HCT116 (cell line): ENCODE measurements at regions not wholly inside any gene's neighbourhood (a gene's known extent, or its start where the extent isn't known, plus 50 kb on each side); places are given as distances from the start of the nearest gene placed in this dataset.

Experiments used
- ATAC-seq: fragments of 200-7000 bp; cut with Tn5 transposase; 2 replicates; pipeline ENCODE4 v1.9.1; 2020; ENCODE audit warnings: mild to moderate bottlenecking, moderate library complexity
- BruUV-seq: library from RNA; stranded (reverse); fragments of 400-500 nt; replicated peaks from 2 replicates; lab custom pipeline; 2021; lab: Mats Ljungman, UMichigan
- CTCF ChIA-PET: fragments of 300-600 bp; sonication (Branson Sonifier 250); formaldehyde crosslinking; loops from one replicate; lab custom pipeline; 2021; ENCODE audit warnings: antibody characterized with exemption; lab: Charles Lee
- POLR2A ChIA-PET: fragments of 300-600, 350-600 bp; sonication (Branson Sonifier 250); formaldehyde crosslinking; loops from one replicate; lab custom pipeline; 2021; ENCODE audit warnings: antibody characterized with exemption; lab: Charles Lee
- RAD21 ChIA-PET, 2 experiments: fragments of 300-600 bp; sonication (Branson Sonifier 250); formaldehyde crosslinking; loops; one replicate each; lab custom pipeline; 2023; ENCODE audit warnings: low total read pairs in 2 of 2; ENCODE audit not compliant: uncharacterized antibody in 2 of 2, unreplicated experiment in 2 of 2, low non-redundant PET in 1 of 2; lab: Charles Lee
- DNase-seq: peaks from one replicate; pipeline ENCODE4 v3.0.0-alpha.2; 2010; ENCODE audit warnings: low read depth, low spot score
- H2AFZ ChIP-seq: fragments of 200-600 bp; shearing (Covaris generic), sonication (generic); 2 replicates; pipeline ENCODE4 v1.6.1; 2017; ENCODE audit warnings: low read depth, mixed run types, mixed read lengths, antibody characterized with exemption, low read length; ENCODE audit not compliant: poor library complexity, severe bottlenecking
- H3K27ac ChIP-seq: 2 replicates; pipeline ENCODE4 v1.5.1; 2012; ENCODE audit warnings: low read depth, low read length
- H3K27me3 ChIP-seq: fragments of 200-600 bp; sonication (generic); 2 replicates; pipeline ENCODE4 v1.6.1; 2016; ENCODE audit warnings: mixed run types, low read length, mixed read lengths; ENCODE audit not compliant: insufficient read depth
- H3K36me3 ChIP-seq, 2 experiments: fragments of 200-500 bp in 1 of 2; fragments of 200-600 bp in 1 of 2; sonication (Bioruptor generic) in 1 of 2; sonication (generic) in 1 of 2; 2 replicates each; pipeline versions ENCODE4 v1.5.1 to v1.6.1; 2014 to 2016; ENCODE audit warnings: low read length in 2 of 2, inconsistent platforms in 1 of 2, mixed read lengths in 1 of 2, mixed run types in 1 of 2; ENCODE audit not compliant: insufficient read depth in 2 of 2, control insufficient read depth in 1 of 2
- H3K4me1 ChIP-seq, 2 experiments: fragments of 200-600 bp in 1 of 2; sonication (generic) in 1 of 2; 2 replicates each; pipeline versions ENCODE4 v1.5.1 to v1.6.1; 2012 to 2017; ENCODE audit warnings: low read length in 2 of 2, inconsistent platforms in 1 of 2, mild to moderate bottlenecking in 1 of 2, mixed read lengths in 1 of 2, mixed run types in 1 of 2, moderate library complexity in 1 of 2; ENCODE audit not compliant: insufficient read depth in 2 of 2, control insufficient read depth in 1 of 2
- H3K4me2 ChIP-seq: fragments of 200-600 bp; sonication (generic); 2 replicates; pipeline ENCODE4 v1.6.1; 2017; ENCODE audit warnings: mixed run types, low read length, mixed read lengths
- H3K4me3 ChIP-seq, 2 experiments: fragments of 200-600 bp in 1 of 2; sonication (generic) in 1 of 2; replicated peaks in 1 of 2; 2 replicates each; pipeline ENCODE4 v1.5.1; 2011 to 2016; ENCODE audit warnings: low read length in 2 of 2, control low read depth in 1 of 2, low read depth in 1 of 2, mild to moderate bottlenecking in 1 of 2, mixed read lengths in 1 of 2, mixed run types in 1 of 2
- H3K79me2 ChIP-seq: fragments of 200-600 bp; sonication (generic); 2 replicates; pipeline ENCODE4 v1.6.1; 2017; ENCODE audit warnings: mild to moderate bottlenecking, mixed run types, low read length, moderate library complexity, mixed read lengths; ENCODE audit not compliant: insufficient read depth
- H3K9ac ChIP-seq: fragments of 200-600 bp; sonication (generic); 2 replicates; pipeline ENCODE4 v1.6.1; 2016; ENCODE audit warnings: low read length, mixed read lengths
- H3K9me2 ChIP-seq: fragments of 200-600 bp; sonication (generic), shearing (Covaris generic); 2 replicates; pipeline ENCODE4 v1.6.1; 2017; ENCODE audit warnings: mixed run types, mild to moderate bottlenecking, moderate library complexity; ENCODE audit not compliant: insufficient read depth
- H3K9me3 ChIP-seq, 2 experiments: fragments of 200-500 bp in 1 of 2; fragments of 200-600 bp in 1 of 2; sonication (Bioruptor generic) in 1 of 2; sonication (generic) in 1 of 2; 2 replicates each; pipeline ENCODE4 v1.6.1; 2014 to 2017; ENCODE audit warnings: low read length in 2 of 2, mixed read lengths in 2 of 2, inconsistent platforms in 1 of 2, low read depth in 1 of 2, mild to moderate bottlenecking in 1 of 2, mixed run types in 1 of 2, moderate library complexity in 1 of 2; ENCODE audit not compliant: control insufficient read depth in 1 of 2, insufficient read depth in 1 of 2
- H4K20me1 ChIP-seq: fragments of 200-600 bp; sonication (generic), shearing (Covaris generic); 2 replicates; pipeline ENCODE4 v1.6.1; 2017; ENCODE audit warnings: mixed run types, mild to moderate bottlenecking, moderate library complexity; ENCODE audit not compliant: insufficient read depth
- ATF3 ChIP-seq: IDR thresholded peaks from 2 replicates; pipeline ENCODE4 v1.6.1; 2012
- CBX3 ChIP-seq: IDR thresholded peaks from 2 replicates; pipeline ENCODE4 v1.6.1; 2012; ENCODE audit warnings: low read depth
- CEBPB ChIP-seq: IDR thresholded peaks from 2 replicates; pipeline ENCODE4 v1.6.1; 2012; ENCODE audit warnings: low read depth
- CTCF ChIP-seq, 3 experiments: fragments of 200-600 bp in 1 of 3; sonication (generic) in 1 of 3; IDR thresholded peaks in 2 of 3; conservative IDR thresholded peaks in 1 of 3; 2 replicates each; pipeline ENCODE4 v1.5.1; 2012 to 2017; ENCODE audit warnings: low read depth in 2 of 3, low read length in 2 of 3, antibody characterized with exemption in 1 of 3, borderline replicate concordance in 1 of 3, control low read depth in 1 of 3, mild to moderate bottlenecking in 1 of 3, mixed read lengths in 1 of 3, mixed run types in 1 of 3, moderate library complexity in 1 of 3; ENCODE audit not compliant: insufficient read depth in 1 of 3
- ELF1 ChIP-seq: IDR thresholded peaks from 2 replicates; pipeline ENCODE4 v1.6.1; 2012; ENCODE audit warnings: low read depth, borderline replicate concordance
- EZH2 ChIP-seq: fragments of 200-600 bp; sonication (generic); IDR thresholded peaks from 2 replicates; pipeline ENCODE4 v1.6.1; 2017; ENCODE audit warnings: antibody characterized with exemption, mixed run types
- EZH2phosphoT487 ChIP-seq: fragments of 200-600 bp; IDR thresholded peaks from 2 replicates; pipeline ENCODE4 v1.6.1; 2018; ENCODE audit warnings: antibody characterized with exemption, borderline replicate concordance
- JUND ChIP-seq: IDR thresholded peaks from 2 replicates; pipeline ENCODE4 v1.6.1; 2012
- POLR2A ChIP-seq: IDR thresholded peaks from 2 replicates; pipeline ENCODE4 v1.7.0; 2011; ENCODE audit warnings: borderline replicate concordance; ENCODE audit not compliant: insufficient read depth, insufficient read length; ENCODE audit errors: extremely low read depth
- POLR2AphosphoS5 ChIP-seq: IDR thresholded peaks from 2 replicates; pipeline ENCODE4 v1.6.1; 2011; ENCODE audit warnings: mild to moderate bottlenecking, low read depth, low read length, moderate library complexity
- RAD21 ChIP-seq: IDR thresholded peaks from 2 replicates; pipeline ENCODE4 v1.6.1; 2012; ENCODE audit warnings: low read depth, mild to moderate bottlenecking
- SIN3A ChIP-seq: IDR thresholded peaks from 2 replicates; pipeline ENCODE4 v1.6.1; 2012; ENCODE audit warnings: low read depth
- SP1 ChIP-seq: IDR thresholded peaks from 2 replicates; pipeline ENCODE4 v1.6.1; 2012; ENCODE audit warnings: low read depth
- TCF7L2 ChIP-seq: IDR thresholded peaks from 2 replicates; pipeline ENCODE4 v1.7.0; 2011; ENCODE audit warnings: borderline replicate concordance, inconsistent platforms; ENCODE audit not compliant: insufficient read depth, insufficient read length; ENCODE audit errors: extremely low read depth
- YY1 ChIP-seq: IDR thresholded peaks from 2 replicates; pipeline ENCODE4 v1.6.1; 2011; ENCODE audit warnings: low read length, low read depth, moderate library complexity, mild to moderate bottlenecking; ENCODE audit not compliant: insufficient replicate concordance; ENCODE audit errors: extremely low read depth
- ZBTB33 ChIP-seq: IDR thresholded peaks from 2 replicates; pipeline ENCODE4 v1.6.1; 2011; ENCODE audit warnings: mild to moderate bottlenecking, low read length, moderate library complexity; ENCODE audit not compliant: insufficient replicate concordance; ENCODE audit errors: extremely low read depth
- ZFX ChIP-seq: fragments of 450-650 bp; IDR thresholded peaks from 2 replicates; pipeline ENCODE4 v1.6.1; 2017
- ZNF274 ChIP-seq: fragments of 200-500 bp; sonication (Bioruptor generic); IDR thresholded peaks from 2 replicates; pipeline ENCODE4 v1.6.1; 2014; ENCODE audit warnings: mild to moderate bottlenecking, low read depth, low read length, inconsistent platforms
- intact Hi-C: fragments of 100-400 bp; cut with micrococcal nuclease; formaldehyde crosslinking; loops from 2 replicates; pipeline ENCODE4 v1.10.0; 2022

GRCh38 chr13:60242043-60242595 lies 78.4 kb upstream of the DIAPH3 start:
- Histone ChIP-seq H3K9me2 (no peaks in the 10 kb centered on the region), H3K27ac (no peak overlapping the region), H3K79me2 (no peaks in the 10 kb centered on the region), H3K9me3 (no peaks in the 10 kb centered on the region), H3K9ac (no peak overlapping the region), H3K27me3 (peaks cover 21% of the 10 kb centered on the region; the same call in 1 of the 2 replicates), H3K4me2 (no peak overlapping the region), H2AFZ (no peak overlapping the region), H3K4me3 (no peak overlapping the region), H3K4me1 (no peaks in the 10 kb centered on the region), H4K20me1 (no peaks in the 10 kb centered on the region; the same call in 1 of the 2 replicates), H3K36me3 (no peaks in the 10 kb centered on the region)
- BruUV-seq: no TSS peak
- ChIA-PET RAD21 (no interaction called here), POLR2A (no interaction called here), CTCF (no interaction called here)
- intact Hi-C loops: no loop called here
- DNase-seq: no peak
- TF ChIP-seq CEBPB: no peak
- TF ChIP-seq POLR2A: no peak
- TF ChIP-seq EZH2phosphoT487: no peak
- no peak for ATAC-seq

- intact Hi-C loops: no loop called here
- Histone ChIP-seq H3K79me2 (no peaks in the 10 kb centered on the region), H3K27me3 (peaks cover 13% of the 10 kb centered on the region; the same call in 1 of the 2 replicates), H3K4me1 (no peaks in the 10 kb centered on the region), H3K36me3 (no peaks in the 10 kb centered on the region), H2AFZ (no peak overlapping the region), H3K9ac (no peak overlapping the region), H3K27ac (no peak overlapping the region), H3K9me3 (no peaks in the 10 kb centered on the region), H4K20me1 (no peaks in the 10 kb centered on the region; the same call in 1 of the 2 replicates), H3K9me2 (no peaks in the 10 kb centered on the region), H3K4me3 (no peak overlapping the region), H3K4me2 (no peak overlapping the region)
- ChIA-PET POLR2A (no interaction called here), RAD21 (no interaction called here), CTCF (no interaction called here)
- BruUV-seq: no TSS peak
- no peak for ATAC-seq
- no peak for DNase-seq
- no peak for TF ChIP-seq SIN3A
- no peak for TF ChIP-seq JUND
- TF ChIP-seq POLR2AphosphoS5: no peak
- no peak for TF ChIP-seq EZH2
- no peak for TF ChIP-seq CBX3
- TF ChIP-seq ATF3: no peak
- TF ChIP-seq ZBTB33: no peak
- no peak for TF ChIP-seq TCF7L2
- TF ChIP-seq SP1: no peak
- no peak for TF ChIP-seq ELF1
- no peak for TF ChIP-seq YY1
- TF ChIP-seq CEBPB: no peak
- no peak for TF ChIP-seq RAD21
- TF ChIP-seq ZFX: no peak
- no peak for TF ChIP-seq EZH2phosphoT487
- no peak for TF ChIP-seq ZNF274
- TF ChIP-seq CTCF (IDR thresholded peaks at IDR 0.05 in 2 of 3, conservative IDR thresholded peaks at IDR 0.05 in 1 of 3; ENCODE audit: borderline replicate concordance in 1 of 3, insufficient read depth in 1 of 3, low read depth in 2 of 3, low read length in 2 of 3): no peak
Measured at GRCh38 chr13:60244381-60244780, 80.7 kb upstream of the DIAPH3 start.
